ENCODE measurements at regions not wholly inside any gene's neighbourhood (a gene's known extent, or its start where the extent isn't known, plus 50 kb on each side); places are given as distances from the start of the nearest gene placed in this dataset.
A peak's percentile ranks its signal among the peaks of the same experiment; 100 is the strongest.

DNA sequence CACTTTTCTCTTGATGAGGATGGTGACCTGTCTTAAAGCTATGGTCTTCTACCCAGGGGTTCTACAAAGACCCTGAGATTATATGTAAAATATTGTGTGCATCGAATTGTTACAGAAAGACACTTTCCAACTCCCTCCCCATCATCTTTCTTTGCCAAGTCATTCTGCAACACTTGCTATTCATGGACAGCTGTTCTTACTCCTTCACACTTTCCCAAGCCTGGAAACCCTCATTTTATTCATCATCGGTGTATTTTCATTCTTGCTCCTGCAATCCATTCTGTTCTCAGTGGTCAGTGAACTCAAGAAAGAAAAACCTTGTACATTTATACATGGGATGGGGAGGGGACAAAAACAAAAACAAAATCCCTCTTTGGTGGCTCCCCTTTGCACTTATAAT is 90.5 kb upstream of the STXBP6 start:
- peaks cover 21 to 32% of the 10 kb centered on the region in 2 donors for H3K27me3 Mint-ChIP-seq (ENCODE audit: low read depth in 2 of 2)
- Histone ChIP-seq H3K27me3 (ENCODE audit: control insufficient read depth, insufficient read depth, low read length) (no peaks in the 10 kb centered on the region), H3K9me3 (ENCODE audit: control insufficient read depth, insufficient read depth, low read length) (no peaks in the 10 kb centered on the region), H3K36me3 (ENCODE audit: control insufficient read depth, insufficient read depth, low read length) (no peaks in the 10 kb centered on the region), H3K27ac (ENCODE audit: low read length) (no peak overlapping the region), H3K4me1 (ENCODE audit: control insufficient read depth, insufficient read depth, low read length) (no peaks in the 10 kb centered on the region), H3K4me3 (ENCODE audit: low read length) (no peak overlapping the region)
- ATAC-seq, result no peak
- no peaks in the 10 kb centered on the region for H3K4me1 Mint-ChIP-seq
- no peaks in the 10 kb centered on the region for H3K36me3 Mint-ChIP-seq
- no peak overlapping the region for H3K4me3 Mint-ChIP-seq
- H3K27ac Mint-ChIP-seq, result no peak overlapping the region
- intact Hi-C loops (cut with micrococcal nuclease), result no loop called here
- 85% methylated on average over 2 of the region's 2 CpGs for WGBS (ENCODE audit: insufficient coverage)
- H3K9me3 Mint-ChIP-seq, result no peaks in the 10 kb centered on the region
- DNase-seq, result no peak
- TF ChIP-seq, protein P1, sequence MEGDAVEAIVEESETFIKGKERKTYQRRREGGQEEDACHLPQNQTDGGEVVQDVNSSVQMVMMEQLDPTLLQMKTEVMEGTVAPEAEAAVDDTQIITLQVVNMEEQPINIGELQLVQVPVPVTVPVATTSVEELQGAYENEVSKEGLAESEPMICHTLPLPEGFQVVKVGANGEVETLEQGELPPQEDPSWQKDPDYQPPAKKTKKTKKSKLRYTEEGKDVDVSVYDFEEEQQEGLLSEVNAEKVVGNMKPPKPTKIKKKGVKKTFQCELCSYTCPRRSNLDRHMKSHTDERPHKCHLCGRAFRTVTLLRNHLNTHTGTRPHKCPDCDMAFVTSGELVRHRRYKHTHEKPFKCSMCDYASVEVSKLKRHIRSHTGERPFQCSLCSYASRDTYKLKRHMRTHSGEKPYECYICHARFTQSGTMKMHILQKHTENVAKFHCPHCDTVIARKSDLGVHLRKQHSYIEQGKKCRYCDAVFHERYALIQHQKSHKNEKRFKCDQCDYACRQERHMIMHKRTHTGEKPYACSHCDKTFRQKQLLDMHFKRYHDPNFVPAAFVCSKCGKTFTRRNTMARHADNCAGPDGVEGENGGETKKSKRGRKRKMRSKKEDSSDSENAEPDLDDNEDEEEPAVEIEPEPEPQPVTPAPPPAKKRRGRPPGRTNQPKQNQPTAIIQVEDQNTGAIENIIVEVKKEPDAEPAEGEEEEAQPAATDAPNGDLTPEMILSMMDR (IDR thresholded peaks at IDR 0.05), result no peak

DNA sequence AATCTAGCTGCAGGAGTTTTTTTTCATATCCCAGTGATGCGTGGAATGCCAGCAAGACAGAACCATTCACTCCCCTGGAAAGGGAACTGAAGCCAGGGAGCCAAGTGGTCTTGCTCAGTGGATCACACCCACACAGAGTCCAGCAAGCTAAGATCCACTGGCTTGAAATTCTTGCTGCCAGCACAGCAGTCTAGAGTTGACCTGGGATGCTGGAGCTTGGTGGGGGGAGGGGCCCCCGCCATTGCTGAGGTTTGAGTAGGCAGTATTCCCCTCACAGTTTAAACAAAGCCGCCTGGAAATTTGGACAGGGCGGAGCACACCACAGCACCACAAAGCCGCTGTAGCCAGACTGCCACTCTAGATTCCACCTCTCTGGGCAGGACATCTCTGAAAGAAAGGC is 86.9 kb upstream of the STXBP6 start:
- H3K4me3 ChIP-seq (ENCODE audit: low read length), result no peak overlapping the region
- intact Hi-C loops (cut with micrococcal nuclease), result no loop called here
- ATAC-seq (no peak), DNase-seq (no peak)
- H3K27me3 ChIP-seq (ENCODE audit: control insufficient read depth, insufficient read depth, low read length), result peaks cover 16% of the 10 kb centered on the region
- no peaks in the 10 kb centered on the region for H3K36me3 Mint-ChIP-seq
- no peak overlapping the region for H3K4me3 Mint-ChIP-seq
- WGBS (ENCODE audit: insufficient coverage), result 92% methylated on average over 5 of the region's 5 CpGs
- H3K9me3 Mint-ChIP-seq, result no peaks in the 10 kb centered on the region
- H3K27ac ChIP-seq (ENCODE audit: low read length), result no peak overlapping the region
- H3K27me3 Mint-ChIP-seq (ENCODE audit: low read depth in 2 of 2), result peaks cover 39 to 59% of the 10 kb centered on the region in 2 donors
- no peaks in the 10 kb centered on the region for H3K36me3 ChIP-seq (ENCODE audit: control insufficient read depth, insufficient read depth, low read length)
- H3K4me1 ChIP-seq (ENCODE audit: control insufficient read depth, insufficient read depth, low read length), result peaks cover 5% of the 10 kb centered on the region
- TF ChIP-seq, protein P1 (IDR thresholded peaks at IDR 0.05), result no peak
- H3K27ac Mint-ChIP-seq, result no peak overlapping the region
- peaks cover 8 to 9% of the 10 kb centered on the region in 2 donors for H3K4me1 Mint-ChIP-seq
- H3K9me3 ChIP-seq (ENCODE audit: control insufficient read depth, insufficient read depth, low read length), result no peaks in the 10 kb centered on the region

DNA sequence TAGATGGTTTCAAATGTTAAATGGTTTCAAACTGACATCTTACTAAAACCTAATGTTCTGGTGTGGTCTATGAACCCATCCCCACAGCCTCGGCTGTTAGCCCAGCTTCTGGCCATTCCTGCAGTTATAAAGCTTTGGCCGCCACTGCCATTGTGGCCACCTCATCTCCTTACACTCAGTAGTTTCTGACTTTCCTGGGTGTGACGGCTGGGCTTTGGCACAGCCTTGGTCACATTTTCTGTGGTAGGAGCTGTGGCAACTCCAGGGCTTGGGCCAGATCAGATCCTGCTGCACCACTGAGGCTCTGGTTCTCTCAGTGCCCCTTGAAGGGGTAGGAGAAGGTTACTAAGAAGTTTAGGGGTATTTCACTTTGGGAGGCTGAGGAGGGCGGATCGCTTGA is 84.2 kb upstream of the STXBP6 start:
- Histone ChIP-seq H3K4me3 (ENCODE audit: low read length) (no peak overlapping the region), H3K27ac (ENCODE audit: low read length) (no peak overlapping the region), H3K27me3 (ENCODE audit: control insufficient read depth, insufficient read depth, low read length) (peaks cover 18% of the 10 kb centered on the region), H3K36me3 (ENCODE audit: control insufficient read depth, insufficient read depth, low read length) (no peaks in the 10 kb centered on the region), H3K9me3 (ENCODE audit: control insufficient read depth, insufficient read depth, low read length) (no peaks in the 10 kb centered on the region), H3K4me1 (ENCODE audit: control insufficient read depth, insufficient read depth, low read length) (peaks cover 5% of the 10 kb centered on the region)
- TF ChIP-seq, protein P1 (IDR thresholded peaks at IDR 0.05), result no peak
- intact Hi-C loops (cut with micrococcal nuclease), result loop anchor here (5.0 kb wide), 2 partner anchors 527 to 652 kb away; partner anchors contain the start of gene GZMH
- ATAC-seq, result no peak
- H3K27me3 Mint-ChIP-seq (ENCODE audit: low read depth in 2 of 2), result peaks cover 42 to 58% of the 10 kb centered on the region in 2 donors
- H3K4me1 Mint-ChIP-seq, result peaks cover 8 to 9% of the 10 kb centered on the region in 2 donors
- WGBS (ENCODE audit: insufficient coverage), result 76% methylated on average over 5 of the region's 5 CpGs
- no peak overlapping the region for H3K27ac Mint-ChIP-seq
- H3K4me3 Mint-ChIP-seq, result no peak overlapping the region
- H3K9me3 Mint-ChIP-seq, result no peaks in the 10 kb centered on the region
- DNase-seq, result no peak
- H3K36me3 Mint-ChIP-seq, result no peaks in the 10 kb centered on the region

DNA sequence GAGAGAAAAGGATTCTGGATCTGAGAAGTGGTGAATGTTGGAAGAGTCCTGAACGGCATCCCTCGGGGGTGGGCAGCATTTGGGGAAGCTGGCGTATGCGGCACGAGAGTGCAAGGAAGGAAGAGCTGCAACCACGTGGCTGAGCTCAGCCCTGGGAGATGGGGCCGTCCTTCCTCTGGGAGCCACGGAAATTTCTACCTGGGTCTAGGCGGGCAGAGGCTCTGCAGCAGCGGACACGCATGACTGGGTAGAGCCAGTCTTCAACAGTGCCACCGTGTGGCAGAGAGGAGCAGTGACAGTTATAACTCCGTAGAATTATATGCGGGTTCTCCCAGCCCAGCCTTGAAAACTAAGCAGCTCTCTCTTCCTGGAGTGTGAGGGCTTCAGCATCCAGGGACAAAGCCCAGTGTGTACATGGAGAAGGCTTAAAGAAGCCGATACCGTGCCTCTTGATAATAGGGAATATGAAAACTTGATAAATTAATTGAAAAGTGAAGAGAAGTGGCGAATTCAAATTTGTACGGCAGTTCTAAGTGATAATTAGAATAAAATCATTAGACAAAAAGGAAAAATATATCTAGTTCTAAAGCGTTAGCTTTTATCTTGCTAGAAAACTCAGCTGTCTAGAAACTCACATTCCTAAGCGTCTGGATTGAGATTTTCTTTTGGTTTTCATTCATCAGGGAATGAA is 82.9 kb upstream of the STXBP6 start:
- H3K4me1 Mint-ChIP-seq, result peaks cover 8 to 9% of the 10 kb centered on the region in 2 donors
- H3K27ac Mint-ChIP-seq, result no peak overlapping the region
- TF ChIP-seq, protein P1 (IDR thresholded peaks at IDR 0.05), result peak; percentile 80

More for the DNA sequence above, 82.9 kb upstream of the STXBP6 start:
- no peak overlapping the region for H3K4me3 ChIP-seq (ENCODE audit: low read length)
- intact Hi-C loops (cut with micrococcal nuclease), result loop anchor here (1.0 to 5.0 kb wide), 3 partner anchors 423 to 651 kb away; partner anchors contain the start of gene GZMH
- H3K36me3 ChIP-seq (ENCODE audit: control insufficient read depth, insufficient read depth, low read length), result no peaks in the 10 kb centered on the region
- H3K9me3 ChIP-seq (ENCODE audit: control insufficient read depth, insufficient read depth, low read length), result no peaks in the 10 kb centered on the region
- H3K4me3 Mint-ChIP-seq, result no peak overlapping the region
- DNase-seq (peak; percentile 32 to 74), ATAC-seq (peak; percentile 93 to 100 (median 99))
- peaks cover 18% of the 10 kb centered on the region for H3K27me3 ChIP-seq (ENCODE audit: control insufficient read depth, insufficient read depth, low read length)
- H3K9me3 Mint-ChIP-seq, result no peaks in the 10 kb centered on the region
- no peaks in the 10 kb centered on the region for H3K36me3 Mint-ChIP-seq
- no peak overlapping the region for H3K27ac ChIP-seq (ENCODE audit: low read length)
- 16% methylated on average over 18 of the region's 20 CpGs for WGBS (ENCODE audit: insufficient coverage)
- peaks cover 42 to 63% of the 10 kb centered on the region in 2 donors for H3K27me3 Mint-ChIP-seq (ENCODE audit: low read depth in 2 of 2)
- peaks cover 5% of the 10 kb centered on the region for H3K4me1 ChIP-seq (ENCODE audit: control insufficient read depth, insufficient read depth, low read length)

Data from natural killer cell (primary cell).